GM20000 (cell line): ENCODE measurements at regions not wholly inside any gene's neighbourhood (a gene's known extent, or its start where the extent isn't known, plus 50 kb on each side); places are given as distances from the start of the nearest gene placed in this dataset.

Source experiments
- DNase-seq: peaks from one replicate; pipeline ENCODE4 v3.0.0; 2012; ENCODE audit warnings: low spot score
- CTCF ChIP-seq: IDR thresholded peaks from 2 replicates; pipeline ENCODE4 v1.5.1; 2012; ENCODE audit warnings: mild to moderate bottlenecking, control low read depth; ENCODE audit errors: extremely low read depth, missing control alignments

- TF ChIP-seq CTCF: no peak
- DNase-seq: no peak
These were observed 104.8 kb upstream of the CWC22 start for GRCh38 chr2:180111901-180112300.

- TF ChIP-seq CTCF: no peak
- no peak for DNase-seq
These were observed 103.4 kb upstream of the CWC22 start for GRCh38 chr2:180110469-180110868.

GRCh38 chr2:180101846-180102245 lies 94.7 kb upstream of the CWC22 start:
- no peak for TF ChIP-seq CTCF
- no peak for DNase-seq

- no peak for DNase-seq
- TF ChIP-seq CTCF: no peak
These were observed 92.2 kb upstream of the CWC22 start for GRCh38 chr2:180099308-180099707.

GRCh38 chr2:180085144-180085543 lies 78.0 kb upstream of the CWC22 start:
- no peak for TF ChIP-seq CTCF
- DNase-seq: no peak

GRCh38 chr2:180077295-180077906 lies 70.3 kb upstream of the CWC22 start:
- TF ChIP-seq CTCF: no peak
- DNase-seq: peak; percentile 5

GRCh38 chr2:180075870-180076269 lies 68.8 kb upstream of the CWC22 start:
- no peak for DNase-seq
- TF ChIP-seq CTCF: no peak
